Ectodermal cell (in vitro differentiated cells): ENCODE measurements at regions not wholly inside any gene's neighbourhood (a gene's known extent, or its start where the extent isn't known, plus 50 kb on each side); places are given as distances from the start of the nearest gene placed in this dataset.

Experiments
- H3K27ac ChIP-seq: 2 replicates; pipeline ENCODE4 v1.7.0; 2013; ENCODE audit warnings: mild to moderate bottlenecking, low read depth, low read length; ENCODE audit not compliant: insufficient read depth, poor library complexity, severe bottlenecking
- H3K27me3 ChIP-seq: 2 replicates; pipeline ENCODE4 v1.7.0; 2013; ENCODE audit warnings: mild to moderate bottlenecking, low read length; ENCODE audit not compliant: insufficient read depth, control insufficient read depth, poor library complexity, severe bottlenecking
- H3K36me3 ChIP-seq: one replicate; pipeline ENCODE4 v1.7.0; 2013; ENCODE audit warnings: low read length; ENCODE audit not compliant: control insufficient read depth, insufficient read depth
- H3K4me1 ChIP-seq: one replicate; pipeline ENCODE4 v1.7.0; 2013; ENCODE audit warnings: low read length; ENCODE audit not compliant: control insufficient read depth, insufficient read depth
- H3K4me3 ChIP-seq: 2 replicates; pipeline ENCODE4 v1.7.0; 2013; ENCODE audit warnings: low read depth, low read length, control low read depth; ENCODE audit not compliant: insufficient read depth
- H3K9me3 ChIP-seq: 2 replicates; pipeline ENCODE4 v1.7.0; 2013; ENCODE audit warnings: mild to moderate bottlenecking, low read length, moderate library complexity; ENCODE audit not compliant: control insufficient read depth
- WGBS, 2 experiments: methylation state at CpG; one replicate each; pipeline ENCODE4 v1.1.7; 2013; ENCODE audit warnings: missing lambda C conversion rate in 2 of 2; 5-methylcytosine and 5-hydroxymethylcytosine counted together

DNA sequence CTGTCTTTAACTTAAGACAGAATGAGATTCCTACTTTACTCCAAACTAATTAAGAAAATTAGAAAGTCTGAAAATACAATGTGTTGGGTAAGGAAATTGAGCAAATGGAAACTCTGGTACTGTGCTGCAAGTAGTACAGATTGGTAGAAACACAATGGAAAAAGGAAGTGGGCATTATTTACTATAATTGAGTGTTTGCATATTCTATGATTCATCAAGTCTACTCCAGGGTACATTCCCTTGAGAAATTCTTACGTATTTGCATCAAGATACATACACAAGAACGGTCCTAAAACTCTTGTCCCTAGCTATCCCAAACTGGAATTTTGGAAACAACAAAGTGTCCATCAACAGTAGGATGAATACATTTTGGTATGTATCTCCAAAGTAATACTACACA is 123.5 kb upstream of the TARS1 start:
- Histone ChIP-seq H3K4me1 (no peaks in the 10 kb centered on the region), H3K36me3 (no peaks in the 10 kb centered on the region), H3K4me3 (no peak overlapping the region), H3K27me3 (no peaks in the 10 kb centered on the region), H3K27ac (no peak overlapping the region), H3K9me3 (no peaks in the 10 kb centered on the region)
- 93 to 100% methylated on average over 2 of the region's 2 CpGs for WGBS, 2 experiments

DNA sequence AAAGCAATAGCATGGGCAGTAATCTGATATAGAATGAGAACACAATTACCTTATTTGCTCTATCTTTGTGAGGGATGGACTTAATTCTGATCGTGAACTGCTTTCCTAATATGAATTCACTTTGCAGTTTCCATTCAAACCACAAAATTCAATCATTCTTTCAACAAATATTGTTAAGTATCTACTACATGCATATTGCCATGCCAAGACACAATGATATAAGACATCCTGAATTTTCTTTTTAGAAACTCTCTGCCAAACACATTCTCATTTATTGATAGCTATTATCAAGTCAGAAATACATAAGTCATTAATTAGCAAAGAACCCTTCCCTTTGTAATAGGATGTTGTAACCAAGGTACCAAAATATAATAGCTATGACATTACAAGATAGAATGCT is 121.6 kb upstream of the TARS1 start:
- Histone ChIP-seq H3K36me3 (no peaks in the 10 kb centered on the region), H3K4me3 (no peak overlapping the region), H3K4me1 (no peaks in the 10 kb centered on the region), H3K27ac (no peak overlapping the region), H3K27me3 (no peaks in the 10 kb centered on the region), H3K9me3 (no peaks in the 10 kb centered on the region)
- 100% methylated on average over 1 of the region's 1 CpG for WGBS, 2 experiments

DNA sequence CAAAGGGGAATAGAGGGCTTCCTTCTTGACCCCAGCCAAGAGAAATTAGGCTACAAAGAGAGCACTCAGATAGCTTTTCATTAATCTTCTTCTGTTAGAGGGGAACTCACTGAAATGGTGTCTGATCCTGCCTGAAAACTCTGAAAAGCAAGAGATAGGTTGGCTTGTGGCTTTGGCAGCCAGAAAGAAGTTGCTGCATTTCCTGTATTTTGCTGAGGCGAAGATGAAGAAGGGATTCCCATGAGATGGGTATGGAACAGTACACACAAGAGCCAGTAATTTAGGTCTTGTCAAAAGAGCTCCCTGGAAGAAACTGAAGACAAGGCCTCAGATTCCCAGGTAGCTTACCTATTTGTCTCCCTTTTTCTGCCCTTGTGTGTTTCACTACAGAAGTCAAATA is 120.9 kb upstream of the TARS1 start:
- H3K27ac ChIP-seq = no peak overlapping the region
- no peaks in the 10 kb centered on the region for H3K27me3 ChIP-seq
- no peaks in the 10 kb centered on the region for H3K9me3 ChIP-seq
- 96 to 97% methylated on average over 1 of the region's 1 CpG for WGBS, 2 experiments
- H3K4me3 ChIP-seq = no peak overlapping the region
- no peaks in the 10 kb centered on the region for H3K36me3 ChIP-seq
- no peaks in the 10 kb centered on the region for H3K4me1 ChIP-seq

DNA sequence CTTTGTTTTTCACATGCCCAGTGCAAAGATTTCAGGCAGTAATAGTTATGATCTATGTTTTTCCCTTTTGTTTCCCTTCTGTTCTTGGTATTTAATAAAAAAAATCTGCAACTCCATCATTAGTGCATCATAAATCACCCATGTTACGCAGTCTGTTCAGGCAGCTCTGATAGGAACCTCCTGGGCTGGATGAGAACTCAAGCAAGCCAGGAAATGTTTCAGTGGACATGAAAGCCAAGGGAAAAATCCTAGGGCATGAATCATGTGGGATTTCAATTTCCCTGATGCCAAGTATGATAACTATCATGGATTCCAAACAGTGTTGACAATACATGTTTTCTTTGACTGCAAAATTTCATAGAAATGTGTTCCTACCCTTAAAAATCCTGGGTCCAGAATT is 119.7 kb upstream of the TARS1 start:
- H3K27me3 ChIP-seq = no peaks in the 10 kb centered on the region
- WGBS, 2 experiments = 88 to 92% methylated on average over 1 of the region's 1 CpG
- H3K36me3 ChIP-seq = no peaks in the 10 kb centered on the region
- no peak overlapping the region for H3K27ac ChIP-seq
- no peaks in the 10 kb centered on the region for H3K9me3 ChIP-seq
- no peaks in the 10 kb centered on the region for H3K4me1 ChIP-seq
- no peak overlapping the region for H3K4me3 ChIP-seq

DNA sequence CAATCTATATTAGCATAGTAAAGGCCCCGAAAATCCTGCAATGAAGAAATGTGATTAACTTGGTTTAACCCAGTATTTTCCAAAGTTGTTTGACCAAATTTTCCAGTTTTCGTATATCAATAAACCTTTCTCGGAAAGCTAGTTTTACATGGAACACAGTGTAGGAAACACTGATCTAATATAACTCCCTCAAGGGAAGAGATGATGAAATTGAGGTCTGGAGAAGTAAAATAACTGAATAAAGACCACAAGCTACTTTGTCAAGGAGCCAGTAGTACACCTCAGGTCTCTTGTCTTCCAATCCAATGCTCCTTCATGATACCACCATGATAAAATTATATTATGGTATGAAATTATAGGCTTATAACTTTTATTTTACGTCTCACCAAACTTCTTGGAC is 118.1 kb upstream of the TARS1 start:
- H3K4me3 ChIP-seq = no peak overlapping the region
- no peaks in the 10 kb centered on the region for H3K9me3 ChIP-seq
- H3K4me1 ChIP-seq = no peaks in the 10 kb centered on the region
- no peak overlapping the region for H3K27ac ChIP-seq
- H3K36me3 ChIP-seq = no peaks in the 10 kb centered on the region
- H3K27me3 ChIP-seq = no peaks in the 10 kb centered on the region
- 93 to 97% methylated on average over 2 to 3 of the region's 4 CpGs for WGBS, 2 experiments

DNA sequence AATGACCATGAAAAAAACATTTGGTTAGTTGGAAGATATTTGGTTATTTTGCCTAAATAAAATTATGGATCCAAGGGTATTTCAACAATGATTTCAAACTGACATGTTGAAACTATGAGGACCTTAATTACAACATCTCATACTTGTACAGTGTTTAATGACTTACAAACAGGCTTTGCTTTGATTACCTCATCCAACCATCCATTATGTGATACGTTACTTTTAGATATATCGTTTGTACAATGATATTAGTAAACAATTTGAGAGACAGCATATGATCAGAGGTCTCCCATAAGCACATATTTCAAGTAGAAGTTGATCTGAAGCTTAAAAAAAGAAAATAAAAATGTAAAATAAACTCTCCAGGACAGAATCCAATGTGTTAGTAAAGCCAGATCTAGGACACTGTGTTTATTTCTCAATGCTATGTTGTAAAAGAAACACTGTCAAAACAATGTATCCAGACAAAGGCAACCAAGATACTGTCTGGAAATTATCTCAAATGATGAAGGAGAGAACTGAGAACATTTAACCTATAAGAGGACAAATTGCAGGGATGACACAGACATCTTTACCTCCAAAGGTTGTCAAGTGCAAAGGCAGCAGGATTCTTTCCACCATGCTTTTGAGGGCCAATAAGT is 116.0 kb upstream of the TARS1 start:
- WGBS, 2 experiments = 92% methylated on average over 2 of the region's 2 CpGs; no CpG with 5 or more reads in 1 of the 2 experiments
- Histone ChIP-seq H3K27me3 (no peaks in the 10 kb centered on the region), H3K4me3 (no peak overlapping the region), H3K27ac (no peak overlapping the region), H3K9me3 (no peaks in the 10 kb centered on the region), H3K36me3 (no peaks in the 10 kb centered on the region), H3K4me1 (no peaks in the 10 kb centered on the region)

DNA sequence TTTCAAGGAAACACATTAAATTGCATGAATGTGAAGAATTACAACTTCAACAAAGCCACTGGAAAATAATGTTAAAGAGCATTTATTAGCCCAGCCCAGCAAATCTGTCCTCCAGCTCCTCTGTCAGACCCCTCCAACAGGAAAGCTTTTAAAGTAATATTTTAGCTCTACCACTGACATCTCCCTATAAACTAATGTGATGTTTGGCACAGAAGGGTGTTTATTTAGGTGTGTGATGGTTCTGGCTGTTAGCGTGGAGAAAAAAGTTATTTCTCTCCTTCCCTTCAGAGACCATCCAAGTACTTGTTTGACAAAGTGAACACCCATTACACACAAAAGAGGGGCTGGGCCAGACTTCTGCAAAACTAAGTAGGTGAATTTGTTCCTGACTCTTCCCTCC is 111.9 kb upstream of the TARS1 start:
- Histone ChIP-seq H3K27ac (no peak overlapping the region), H3K4me1 (no peaks in the 10 kb centered on the region), H3K4me3 (no peak overlapping the region), H3K9me3 (no peaks in the 10 kb centered on the region), H3K27me3 (no peaks in the 10 kb centered on the region), H3K36me3 (no peaks in the 10 kb centered on the region)
- 60% methylated on average over 1 of the region's 1 CpG; no CpG with 5 or more reads in 1 of the 2 experiments for WGBS, 2 experiments

DNA sequence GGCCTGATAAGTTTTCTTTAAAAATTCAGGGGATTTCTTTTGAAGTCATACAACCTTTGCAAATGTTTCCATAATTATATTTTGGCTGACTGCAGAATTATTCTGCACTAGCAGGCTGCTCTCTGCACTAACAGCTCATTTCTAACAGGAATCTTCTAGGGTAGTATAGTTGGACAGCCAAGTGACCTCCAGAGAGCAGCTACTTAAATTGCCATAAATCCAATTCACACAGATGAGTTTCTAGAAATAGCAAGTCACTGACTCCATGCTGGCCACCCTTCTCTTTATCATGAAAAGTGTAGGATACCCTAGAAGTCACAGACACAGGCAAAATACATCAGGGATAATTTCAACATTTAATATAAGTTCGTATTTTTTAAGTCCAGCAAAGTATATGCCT is 110.9 kb upstream of the TARS1 start:
- Histone ChIP-seq H3K27ac (no peak overlapping the region), H3K9me3 (no peaks in the 10 kb centered on the region), H3K36me3 (no peaks in the 10 kb centered on the region), H3K4me3 (no peak overlapping the region), H3K27me3 (no peaks in the 10 kb centered on the region), H3K4me1 (no peaks in the 10 kb centered on the region)
- WGBS, 2 experiments = 86 to 100% methylated on average over 1 of the region's 1 CpG

DNA sequence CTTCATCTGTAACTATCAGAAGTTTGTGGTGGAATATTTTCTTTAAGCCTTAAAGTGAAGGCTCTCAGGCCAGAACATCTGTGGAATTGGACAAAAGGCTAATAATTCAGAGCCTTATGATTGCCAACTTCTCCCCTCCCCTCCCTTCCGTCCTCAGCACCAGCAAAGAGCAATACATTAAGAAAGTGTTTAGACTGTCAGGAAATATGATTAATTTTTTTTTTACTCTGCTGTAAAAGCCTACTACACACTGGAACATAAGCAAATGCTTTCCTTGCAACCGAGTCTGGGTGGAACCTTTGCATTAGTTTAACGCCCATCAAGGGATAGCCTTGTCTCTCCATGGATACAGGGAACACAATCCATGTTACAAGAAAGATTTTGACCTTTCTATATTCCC is 110.3 kb upstream of the TARS1 start:
- Histone ChIP-seq H3K9me3 (no peaks in the 10 kb centered on the region), H3K27me3 (no peaks in the 10 kb centered on the region), H3K4me3 (no peak overlapping the region), H3K36me3 (no peaks in the 10 kb centered on the region), H3K4me1 (no peaks in the 10 kb centered on the region), H3K27ac (no peak overlapping the region)
- WGBS, 2 experiments = 94 to 98% methylated on average over 2 of the region's 3 CpGs

DNA sequence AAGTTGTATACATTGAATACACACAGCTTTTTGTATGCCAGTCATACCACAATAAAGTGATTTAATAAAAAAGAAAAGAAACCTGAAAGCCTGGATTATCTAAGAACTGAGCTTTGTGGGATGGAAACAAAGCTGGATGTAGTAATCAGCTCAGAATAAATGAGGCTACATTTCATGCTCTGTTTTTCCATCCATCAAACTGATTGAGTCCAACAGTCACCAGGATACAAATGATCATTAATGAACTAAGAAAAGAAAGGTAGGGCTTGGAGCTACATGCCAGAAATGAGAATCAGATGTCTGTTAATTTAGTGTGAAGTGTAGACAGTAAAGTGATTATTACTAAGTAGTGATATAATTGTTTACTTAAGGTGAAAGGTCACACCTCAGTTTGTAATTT is 109.8 kb upstream of the TARS1 start:
- H3K36me3 ChIP-seq = no peaks in the 10 kb centered on the region
- no peak overlapping the region for H3K4me3 ChIP-seq
- H3K9me3 ChIP-seq = no peaks in the 10 kb centered on the region
- no peaks in the 10 kb centered on the region for H3K4me1 ChIP-seq
- H3K27ac ChIP-seq = no peak overlapping the region
- H3K27me3 ChIP-seq = no peaks in the 10 kb centered on the region

DNA sequence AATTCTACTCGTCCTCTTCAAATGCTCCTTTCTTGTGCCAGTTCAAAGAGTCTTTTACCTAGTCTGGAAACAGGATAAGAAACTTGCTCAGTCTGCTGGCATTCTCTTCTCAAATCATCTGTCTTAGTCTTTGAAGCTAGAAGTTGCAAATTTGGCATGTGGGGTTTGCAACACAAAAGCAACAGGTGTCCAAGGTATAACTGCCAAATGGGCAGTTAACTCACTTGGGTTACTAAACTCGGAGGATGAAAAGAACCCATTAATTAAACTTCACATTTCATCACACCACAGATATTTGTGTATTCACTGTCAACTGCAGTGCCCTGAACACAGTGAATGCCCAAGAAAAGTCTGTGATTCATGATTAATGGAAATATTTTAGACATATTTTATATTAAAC is 108.0 kb upstream of the TARS1 start:
- WGBS, 2 experiments = 79 to 96% methylated on average over 2 of the region's 2 CpGs
- H3K4me3 ChIP-seq = no peak overlapping the region
- no peaks in the 10 kb centered on the region for H3K9me3 ChIP-seq

More for the DNA sequence above, 108.0 kb upstream of the TARS1 start:
- H3K27ac ChIP-seq = no peak overlapping the region
- H3K36me3 ChIP-seq = no peaks in the 10 kb centered on the region
- no peaks in the 10 kb centered on the region for H3K27me3 ChIP-seq
- H3K4me1 ChIP-seq = no peaks in the 10 kb centered on the region
